ENCODE measurements at regions not wholly inside any gene's neighbourhood (a gene's known extent, or its start where the extent isn't known, plus 50 kb on each side); places are given as distances from the start of the nearest gene placed in this dataset.

DNA sequence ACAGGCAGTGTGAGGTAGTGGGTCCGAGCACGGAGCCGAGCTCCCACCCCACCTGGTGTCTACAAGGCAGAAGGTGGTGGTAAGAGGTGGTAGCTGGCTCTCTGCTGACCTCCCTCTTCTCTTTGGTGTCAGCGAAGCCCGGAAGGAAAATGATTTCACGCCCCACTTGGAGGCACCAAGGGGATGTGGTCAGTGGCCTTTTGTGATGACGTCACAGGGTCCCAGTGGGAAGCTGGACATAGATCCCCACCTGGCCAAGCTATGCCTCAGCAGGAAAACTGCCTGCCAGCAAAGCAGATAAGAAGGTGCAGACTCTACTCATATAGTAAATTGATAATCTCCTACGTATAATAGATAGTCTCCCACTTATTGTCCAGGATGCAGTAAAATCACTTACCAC, 183.7 kb upstream of the ALKAL2 start:
- Mint-ChIP-seq H3K9me3 (peaks cover 20% of the 10 kb centered on the region), H3K4me3 (no peak overlapping the region), H3K4me1 (peaks cover 4% of the 10 kb centered on the region), H3K36me3 (ENCODE audit: low read depth) (no peaks in the 10 kb centered on the region), H3K27me3 (ENCODE audit: low read depth) (peaks cover 22% of the 10 kb centered on the region), H3K27ac (no peak overlapping the region)
- TF ChIP-seq, protein P1, sequence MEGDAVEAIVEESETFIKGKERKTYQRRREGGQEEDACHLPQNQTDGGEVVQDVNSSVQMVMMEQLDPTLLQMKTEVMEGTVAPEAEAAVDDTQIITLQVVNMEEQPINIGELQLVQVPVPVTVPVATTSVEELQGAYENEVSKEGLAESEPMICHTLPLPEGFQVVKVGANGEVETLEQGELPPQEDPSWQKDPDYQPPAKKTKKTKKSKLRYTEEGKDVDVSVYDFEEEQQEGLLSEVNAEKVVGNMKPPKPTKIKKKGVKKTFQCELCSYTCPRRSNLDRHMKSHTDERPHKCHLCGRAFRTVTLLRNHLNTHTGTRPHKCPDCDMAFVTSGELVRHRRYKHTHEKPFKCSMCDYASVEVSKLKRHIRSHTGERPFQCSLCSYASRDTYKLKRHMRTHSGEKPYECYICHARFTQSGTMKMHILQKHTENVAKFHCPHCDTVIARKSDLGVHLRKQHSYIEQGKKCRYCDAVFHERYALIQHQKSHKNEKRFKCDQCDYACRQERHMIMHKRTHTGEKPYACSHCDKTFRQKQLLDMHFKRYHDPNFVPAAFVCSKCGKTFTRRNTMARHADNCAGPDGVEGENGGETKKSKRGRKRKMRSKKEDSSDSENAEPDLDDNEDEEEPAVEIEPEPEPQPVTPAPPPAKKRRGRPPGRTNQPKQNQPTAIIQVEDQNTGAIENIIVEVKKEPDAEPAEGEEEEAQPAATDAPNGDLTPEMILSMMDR (IDR thresholded peaks at IDR 0.05; ENCODE audit: unreplicated experiment in 3 of 3) = no peak

DNA sequence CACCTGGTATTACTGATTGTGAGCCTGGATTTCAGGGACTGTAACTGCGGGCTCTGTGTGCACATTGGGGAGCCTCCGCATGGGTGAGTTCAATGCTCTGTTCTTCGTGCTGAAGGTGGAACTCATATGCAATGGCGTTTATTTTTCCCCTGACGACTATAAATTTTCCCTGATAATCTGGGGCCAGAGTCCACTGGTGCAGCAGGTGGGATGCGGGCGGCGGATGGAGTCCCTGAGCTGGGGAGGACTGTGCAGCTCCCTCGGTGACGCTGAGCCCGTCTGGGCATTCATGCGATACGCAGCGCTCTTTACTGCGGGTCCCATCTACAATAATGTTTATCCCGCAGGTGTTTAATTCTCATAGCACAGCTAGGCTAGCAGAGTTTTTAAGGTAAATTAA, 181.6 kb upstream of the ALKAL2 start:
- H3K4me3 Mint-ChIP-seq = peak overlapping the region; percentile 50 to 64 (median 59)
- peaks cover 33% of the 10 kb centered on the region for H3K27me3 Mint-ChIP-seq (ENCODE audit: low read depth)
- H3K4me1 Mint-ChIP-seq = peaks cover 8% of the 10 kb centered on the region
- H3K36me3 Mint-ChIP-seq (ENCODE audit: low read depth) = no peaks in the 10 kb centered on the region
- no peak overlapping the region for H3K27ac Mint-ChIP-seq
- peaks cover 10% of the 10 kb centered on the region for H3K9me3 Mint-ChIP-seq
- TF ChIP-seq, protein P1 (IDR thresholded peaks at IDR 0.05; ENCODE audit: unreplicated experiment in 3 of 3) = no peak

DNA sequence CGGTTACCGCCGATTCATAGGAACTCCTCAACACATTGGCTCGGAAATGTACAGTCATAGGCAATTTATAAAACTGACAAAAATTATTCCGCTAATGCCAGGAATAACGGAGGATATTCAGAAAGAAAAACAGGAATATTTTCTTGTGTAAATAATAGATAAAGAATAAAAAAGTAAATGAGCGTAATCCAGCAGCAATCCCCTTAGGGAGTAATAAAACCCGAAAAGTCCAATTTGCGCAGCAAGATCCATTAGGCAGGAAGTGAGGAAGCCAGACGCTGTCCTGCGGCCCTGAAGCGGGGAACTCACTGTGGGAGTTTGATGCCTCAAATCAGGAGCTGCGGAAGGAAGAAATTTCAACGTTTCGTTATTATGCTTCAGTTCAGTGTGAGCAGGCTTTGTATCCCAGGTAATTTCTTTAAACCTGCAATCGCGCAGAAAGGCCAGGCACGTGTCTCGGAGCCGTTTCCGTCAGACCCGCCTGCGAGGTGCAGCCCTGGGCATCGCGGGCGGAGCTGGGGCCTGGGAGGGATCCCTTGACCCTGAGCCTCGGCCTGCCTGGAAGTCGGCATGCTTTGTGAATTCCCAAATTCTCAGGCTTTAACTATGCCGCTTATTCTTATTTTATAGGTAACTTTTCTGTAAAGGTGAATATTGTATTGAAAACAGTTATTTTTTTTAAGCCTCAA, 180.9 kb upstream of the ALKAL2 start:
- H3K4me3 Mint-ChIP-seq = peak overlapping the region; percentile 52 to 61 (median 60)
- H3K36me3 Mint-ChIP-seq (ENCODE audit: low read depth) = no peaks in the 10 kb centered on the region
- peaks cover 8% of the 10 kb centered on the region for H3K4me1 Mint-ChIP-seq
- H3K27me3 Mint-ChIP-seq (ENCODE audit: low read depth) = peaks cover 36% of the 10 kb centered on the region
- TF ChIP-seq, protein P1 (IDR thresholded peaks at IDR 0.05; ENCODE audit: unreplicated experiment in 3 of 3) = no peak
- H3K9me3 Mint-ChIP-seq = peaks cover 7% of the 10 kb centered on the region
- H3K27ac Mint-ChIP-seq = no peak overlapping the region

DNA sequence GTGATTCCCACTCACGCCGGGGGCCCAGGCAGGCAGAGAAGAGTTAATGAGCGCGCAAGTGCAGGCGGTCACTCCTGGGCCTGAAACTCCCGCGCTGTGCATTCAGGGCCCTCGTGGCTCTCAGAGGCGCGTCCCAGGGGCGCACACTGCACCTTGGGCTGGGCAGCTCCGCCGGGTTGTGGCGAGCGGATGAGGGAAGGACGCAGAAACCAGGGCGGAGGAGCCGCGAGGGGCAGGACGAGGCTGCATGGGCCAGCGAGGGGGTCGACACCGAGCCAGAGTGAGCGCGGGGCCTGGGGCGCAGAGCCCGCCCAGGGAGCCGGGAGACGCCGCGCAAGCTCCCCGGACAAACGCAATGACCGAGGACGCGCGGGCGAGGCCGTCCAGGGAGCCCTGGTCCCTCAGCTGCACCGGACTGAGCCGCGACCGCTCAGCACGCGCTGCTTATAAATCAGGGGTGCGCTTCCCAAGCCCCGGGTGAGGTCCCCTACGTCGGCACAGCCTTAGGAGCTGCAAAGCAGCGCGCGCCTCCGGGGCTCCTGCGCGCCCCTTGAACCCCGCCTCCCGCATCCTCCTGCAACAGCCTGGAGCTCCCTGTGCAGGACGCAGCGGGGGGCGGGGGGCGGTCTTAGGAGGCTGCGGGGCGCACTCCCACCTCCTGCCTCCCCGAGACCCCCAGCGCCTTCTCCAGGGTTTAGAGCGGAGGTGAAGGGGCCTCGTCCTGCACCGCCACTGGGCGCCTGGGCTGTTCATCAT, 180.2 kb upstream of the ALKAL2 start:
- Mint-ChIP-seq H3K27me3 (ENCODE audit: low read depth) (peaks cover 36% of the 10 kb centered on the region), H3K27ac (no peak overlapping the region), H3K9me3 (peaks cover 7% of the 10 kb centered on the region), H3K36me3 (ENCODE audit: low read depth) (no peaks in the 10 kb centered on the region), H3K4me1 (peaks cover 8% of the 10 kb centered on the region), H3K4me3 (peak overlapping the region; percentile 81 to 84 (median 81))
- TF ChIP-seq, protein P1 (IDR thresholded peaks at IDR 0.05; ENCODE audit: unreplicated experiment in 3 of 3) = no peak

DNA sequence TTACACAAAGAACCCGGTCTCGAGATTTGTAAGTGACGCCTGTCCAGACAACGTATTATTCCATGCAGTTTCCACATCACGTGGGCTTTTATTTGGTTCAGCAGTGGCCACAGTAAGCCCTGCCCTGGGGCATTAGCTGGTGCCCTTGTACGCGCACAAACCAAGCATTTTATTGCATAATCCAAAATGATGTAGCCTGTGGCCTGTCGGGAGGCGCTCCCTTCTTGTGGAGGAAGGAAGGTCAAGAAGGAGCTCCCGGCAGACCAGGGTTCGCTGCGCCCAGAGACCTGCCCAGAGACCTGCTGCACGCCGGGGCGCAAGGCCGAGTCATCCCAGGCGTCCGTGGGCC, 179.6 kb upstream of the ALKAL2 start:
- peaks cover 37% of the 10 kb centered on the region for H3K27me3 Mint-ChIP-seq (ENCODE audit: low read depth)
- no peaks in the 10 kb centered on the region for H3K36me3 Mint-ChIP-seq (ENCODE audit: low read depth)
- TF ChIP-seq, protein P1 (IDR thresholded peaks at IDR 0.05; ENCODE audit: unreplicated experiment in 3 of 3) = no peak
- peaks cover 8% of the 10 kb centered on the region for H3K4me1 Mint-ChIP-seq
- H3K4me3 Mint-ChIP-seq = peak overlapping the region; percentile 81 to 84 (median 81)
- H3K27ac Mint-ChIP-seq = no peak overlapping the region
- peaks cover 1% of the 10 kb centered on the region for H3K9me3 Mint-ChIP-seq
